Heart left ventricle (tissue), 13 donors: ENCODE measurements at regions not wholly inside any gene's neighbourhood (a gene's known extent, or its start where the extent isn't known, plus 50 kb on each side); places are given as distances from the start of the nearest gene placed in this dataset.

Experiments used
- POLR2A ChIP-seq, 2 donors: fragments of 450-650 bp; IDR thresholded peaks; one replicate each; pipeline ENCODE4 v1.6.1; 2017; ENCODE audit warnings: antibody characterized with exemption in 2 of 2, mild to moderate bottlenecking in 2 of 2, moderate library complexity in 2 of 2
- TF ChIP-seq, protein P1 (sequence below), 12 donors: fragments of 200-600 bp; sonication (generic) in 4 of 12; IDR thresholded peaks; one replicate each; pipeline versions ENCODE4 v1.5.0 to v1.8.0; 2018 to 2022; ENCODE audit warnings: antibody characterized with exemption in 12 of 12, mild to moderate bottlenecking in 5 of 12
- donor health status: ischemic (EF 13 %, LVEDD 7.1; RV severe dilation, severe dysfunction).
- donor health status: DM: no; HTN: yes; CAD: no.
- donor health status: DM: no; HTN: no; CAD: no.
- donor health status: ischemic (EF 25% LVEDD 6.9; RV normal size, moderate dysfunction).
- donor health status: ischemic (EF 25% LVEDD 5.7; RV mildly dilated, moderate dysfunction).
- donor health status: ischemic (EF 35%, LVEDD 5.7; RV mildly dilated, moderate dysfunction).
- donor health status: nonischemic (EF 11% LVEDD 7.7; RV severe dilation, severe dysfunction).
- donor health status: DM: yes; HTN: yes; CAD: no.
- donor health status: PGD.
- donor health status: ischemic (EF 29% LVEDD 5.4; RV normal size, mild dysfunction).
- donor health status: nonischemic (EF 23%, LVEDD 6.1; RV moderate dilation, normal function).

DNA sequence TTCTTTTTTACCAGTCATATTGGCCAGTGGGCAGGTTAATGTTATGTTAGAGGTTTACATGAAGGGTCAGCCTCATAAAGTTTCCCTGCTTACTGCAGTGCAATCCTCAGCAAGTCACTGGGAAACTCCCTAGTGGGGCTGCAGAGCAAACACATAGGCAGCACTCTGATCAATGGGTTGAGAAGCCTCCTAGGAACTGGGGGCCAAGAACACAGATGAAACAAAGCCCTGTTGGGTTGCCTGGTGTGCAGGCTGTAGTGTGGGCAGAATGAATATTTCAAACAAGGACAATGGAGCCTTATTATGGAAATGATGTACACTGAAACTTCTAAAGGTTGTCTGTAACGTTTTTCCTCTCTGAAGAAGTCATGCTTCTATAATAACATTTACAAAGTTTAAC lies 431.6 kb upstream of the PTBP2 start:
- TF ChIP-seq, protein P1, sequence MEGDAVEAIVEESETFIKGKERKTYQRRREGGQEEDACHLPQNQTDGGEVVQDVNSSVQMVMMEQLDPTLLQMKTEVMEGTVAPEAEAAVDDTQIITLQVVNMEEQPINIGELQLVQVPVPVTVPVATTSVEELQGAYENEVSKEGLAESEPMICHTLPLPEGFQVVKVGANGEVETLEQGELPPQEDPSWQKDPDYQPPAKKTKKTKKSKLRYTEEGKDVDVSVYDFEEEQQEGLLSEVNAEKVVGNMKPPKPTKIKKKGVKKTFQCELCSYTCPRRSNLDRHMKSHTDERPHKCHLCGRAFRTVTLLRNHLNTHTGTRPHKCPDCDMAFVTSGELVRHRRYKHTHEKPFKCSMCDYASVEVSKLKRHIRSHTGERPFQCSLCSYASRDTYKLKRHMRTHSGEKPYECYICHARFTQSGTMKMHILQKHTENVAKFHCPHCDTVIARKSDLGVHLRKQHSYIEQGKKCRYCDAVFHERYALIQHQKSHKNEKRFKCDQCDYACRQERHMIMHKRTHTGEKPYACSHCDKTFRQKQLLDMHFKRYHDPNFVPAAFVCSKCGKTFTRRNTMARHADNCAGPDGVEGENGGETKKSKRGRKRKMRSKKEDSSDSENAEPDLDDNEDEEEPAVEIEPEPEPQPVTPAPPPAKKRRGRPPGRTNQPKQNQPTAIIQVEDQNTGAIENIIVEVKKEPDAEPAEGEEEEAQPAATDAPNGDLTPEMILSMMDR (IDR thresholded peaks at IDR 0.05): no peak
- no peak for TF ChIP-seq POLR2A (IDR thresholded peaks at IDR 0.05)
